Endothelial cell of umbilical vein (primary cell): ENCODE measurements at regions not wholly inside any gene's neighbourhood (a gene's known extent, or its start where the extent isn't known, plus 50 kb on each side); places are given as distances from the start of the nearest gene placed in this dataset.
"Not testable (repeated sequence)": the region's sequence is repeated elsewhere in the genome, so short reads cannot be mapped to it uniquely, and the experiment has no call there.

Experiments used
- BruUV-seq: library from RNA; stranded (reverse); fragments of 400-500 nt; replicated peaks from 2 replicates; lab custom pipeline; 2021; lab: Mats Ljungman, UMichigan
- CTCF ChIA-PET: fragments of 300-600, 350-600 bp; sonication (Branson Sonifier 250); formaldehyde crosslinking; loops from one replicate; lab custom pipeline; 2021; ENCODE audit warnings: antibody characterized with exemption, inconsistent platforms; lab: Charles Lee
- POLR2A ChIA-PET: fragments of 300-600, 350-600 bp; sonication (Branson Sonifier 250); formaldehyde crosslinking; loops from one replicate; lab custom pipeline; 2021; ENCODE audit warnings: antibody characterized with exemption, inconsistent platforms; lab: Charles Lee
- DNase-seq: peaks from one replicate; pipeline ENCODE4 v3.0.0-alpha.2; 2011; ENCODE audit warnings: low read depth, low spot score
- FAIRE-seq: peaks from 2 replicates; lab custom pipeline; 2011; peaks lifted over from hg19 to GRCh38; lab: Jason Lieb, UNC
- H2AFZ ChIP-seq: 2 replicates; pipeline ENCODE4 v1.6.0; 2012; ENCODE audit warnings: low read depth, low read length, control low read depth, inconsistent platforms
- H3K27ac ChIP-seq: 2 replicates; pipeline ENCODE4 v1.5.1; 2011; ENCODE audit warnings: low read depth, mild to moderate bottlenecking, control low read depth, low read length, moderate library complexity; ENCODE audit not compliant: insufficient read depth
- H3K27me3 ChIP-seq, 2 experiments: 2 replicates each; pipeline versions ENCODE4 v1.6.0 to v1.6.1; 2011; ENCODE audit warnings: low read length in 2 of 2, mixed read lengths in 1 of 2; ENCODE audit not compliant: control insufficient read depth in 2 of 2, insufficient read depth in 2 of 2
- H3K36me3 ChIP-seq, 2 experiments: 2 replicates in 1 of 2; 3 replicates in 1 of 2; pipeline ENCODE4 v1.5.1; 2011; ENCODE audit warnings: low read length in 2 of 2, mild to moderate bottlenecking in 1 of 2, moderate library complexity in 1 of 2; ENCODE audit not compliant: control insufficient read depth in 2 of 2, insufficient read depth in 2 of 2; ENCODE audit errors: extremely low read depth in 1 of 2
- H3K4me1 ChIP-seq: 3 replicates; pipeline ENCODE4 v1.5.1; 2011; ENCODE audit warnings: mild to moderate bottlenecking, low read length; ENCODE audit not compliant: control insufficient read depth, insufficient read depth; ENCODE audit errors: extremely low read depth
- H3K4me2 ChIP-seq: 2 replicates; pipeline ENCODE4 v1.6.1; 2011; ENCODE audit warnings: low read length, control low read depth, mixed read lengths; ENCODE audit not compliant: insufficient read depth
- H3K4me3 ChIP-seq, 3 experiments: fragments of 200-600 bp in 1 of 3; sonication (generic), shearing (Covaris generic) in 1 of 3; replicated peaks in 1 of 3; 2 replicates each; pipeline ENCODE4 v1.5.1; 2011 to 2016; ENCODE audit warnings: control low read depth in 3 of 3, low read length in 3 of 3, mild to moderate bottlenecking in 2 of 3, inconsistent platforms in 1 of 3, low read depth in 1 of 3, moderate library complexity in 1 of 3; ENCODE audit not compliant: insufficient read depth in 1 of 3
- H3K79me2 ChIP-seq: 2 replicates; pipeline ENCODE4 v1.6.0; 2012; ENCODE audit warnings: low read length, inconsistent platforms; ENCODE audit not compliant: control insufficient read depth, insufficient read depth
- H3K9ac ChIP-seq: replicated peaks from 2 replicates; pipeline ENCODE3; 2011; ENCODE audit warnings: low read length, control low read depth; ENCODE audit not compliant: insufficient read depth; ENCODE audit errors: extremely low read depth
- H3K9me1 ChIP-seq: replicated peaks from 3 replicates; pipeline ENCODE4 v1.6.0; 2011; ENCODE audit warnings: mild to moderate bottlenecking, low read length; ENCODE audit not compliant: control insufficient read depth, insufficient read depth; ENCODE audit errors: extremely low read depth
- H3K9me3 ChIP-seq: replicated peaks from 2 replicates; pipeline ENCODE4 v1.5.1; 2012; ENCODE audit warnings: low read length, inconsistent platforms; ENCODE audit not compliant: control insufficient read depth, insufficient read depth
- H4K20me1 ChIP-seq: replicated peaks from 2 replicates; pipeline ENCODE3; 2011; ENCODE audit warnings: mild to moderate bottlenecking, low read length; ENCODE audit not compliant: control insufficient read depth, insufficient read depth; ENCODE audit errors: extremely low read depth
- FOS ChIP-seq: IDR thresholded peaks from 2 replicates; pipeline ENCODE4 v1.6.1; 2011; ENCODE audit warnings: mild to moderate bottlenecking, low read length, moderate library complexity, borderline replicate concordance; ENCODE audit not compliant: insufficient read depth
- GATA2 ChIP-seq: IDR thresholded peaks from 2 replicates; pipeline ENCODE4 v1.7.0; 2011; ENCODE audit warnings: low read depth, mild to moderate bottlenecking, moderate library complexity, mixed read lengths, low read length; ENCODE audit not compliant: insufficient read length, insufficient read depth
- POLR2AphosphoS5 ChIP-seq: IDR thresholded peaks from 2 replicates; pipeline ENCODE4 v1.6.1; 2012; ENCODE audit warnings: low read depth, mild to moderate bottlenecking, control low read depth, low read length, moderate library complexity; ENCODE audit not compliant: insufficient read depth
- dilution Hi-C: fragments of 300-500 bp; cut with MboI; formaldehyde crosslinking; loops from one replicate; pipeline ENCODE4 v1.15.0; 2019; ENCODE audit warnings: low sequenced_read_pairs; ENCODE audit not compliant: extremely low pct_ligation_motif_present
- intact Hi-C: fragments of 100-400 bp; cut with micrococcal nuclease; formaldehyde crosslinking; loops from one replicate; pipeline ENCODE4 v1.10.0; 2022

DNA sequence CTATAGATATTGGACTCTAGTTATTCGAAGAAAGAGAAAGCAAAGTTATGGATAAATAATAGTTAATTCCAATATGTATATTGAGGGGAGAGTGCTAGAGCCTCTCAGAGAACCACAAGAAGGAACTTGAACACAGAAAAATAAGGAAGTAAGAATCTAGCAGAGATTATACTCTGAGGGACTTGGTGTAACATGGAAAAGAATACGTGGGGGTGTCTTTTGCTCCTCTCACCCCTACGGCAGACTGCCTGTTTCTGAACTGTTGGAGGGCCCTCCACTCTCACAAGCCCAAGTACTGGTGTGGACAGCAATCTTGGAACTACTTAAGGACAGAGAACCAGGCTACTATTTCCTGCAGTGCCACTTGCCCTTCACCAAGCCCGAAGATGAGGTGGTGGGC is 1174.4 kb upstream of the PCDH10 start:
- Histone ChIP-seq H3K9ac (no peak overlapping the region), H3K4me3 (peak overlapping the region in 2 of 3 experiments; percentile 36 to 54), H3K36me3 (no peaks in the 10 kb centered on the region), H3K9me3 (no peaks in the 10 kb centered on the region), H2AFZ (peak overlapping the region; percentile 15), H3K27me3 (no peaks in the 10 kb centered on the region), H3K9me1 (no peaks in the 10 kb centered on the region), H3K4me2 (peak overlapping the region; percentile 55), H3K4me1 (no peaks in the 10 kb centered on the region), H3K27ac (no peak overlapping the region), H4K20me1 (no peaks in the 10 kb centered on the region), H3K79me2 (no peaks in the 10 kb centered on the region)
- DNase-seq (no peak), FAIRE-seq (no peak)
- no peak for TF ChIP-seq FOS
- no peak for TF ChIP-seq POLR2AphosphoS5
- TF ChIP-seq GATA2, result no peak
- ChIA-PET CTCF (no interaction called here), POLR2A (no interaction called here)
- intact Hi-C loops (no loop called here), dilution Hi-C loops (no loop called here)
- BruUV-seq, result no TSS peak

DNA sequence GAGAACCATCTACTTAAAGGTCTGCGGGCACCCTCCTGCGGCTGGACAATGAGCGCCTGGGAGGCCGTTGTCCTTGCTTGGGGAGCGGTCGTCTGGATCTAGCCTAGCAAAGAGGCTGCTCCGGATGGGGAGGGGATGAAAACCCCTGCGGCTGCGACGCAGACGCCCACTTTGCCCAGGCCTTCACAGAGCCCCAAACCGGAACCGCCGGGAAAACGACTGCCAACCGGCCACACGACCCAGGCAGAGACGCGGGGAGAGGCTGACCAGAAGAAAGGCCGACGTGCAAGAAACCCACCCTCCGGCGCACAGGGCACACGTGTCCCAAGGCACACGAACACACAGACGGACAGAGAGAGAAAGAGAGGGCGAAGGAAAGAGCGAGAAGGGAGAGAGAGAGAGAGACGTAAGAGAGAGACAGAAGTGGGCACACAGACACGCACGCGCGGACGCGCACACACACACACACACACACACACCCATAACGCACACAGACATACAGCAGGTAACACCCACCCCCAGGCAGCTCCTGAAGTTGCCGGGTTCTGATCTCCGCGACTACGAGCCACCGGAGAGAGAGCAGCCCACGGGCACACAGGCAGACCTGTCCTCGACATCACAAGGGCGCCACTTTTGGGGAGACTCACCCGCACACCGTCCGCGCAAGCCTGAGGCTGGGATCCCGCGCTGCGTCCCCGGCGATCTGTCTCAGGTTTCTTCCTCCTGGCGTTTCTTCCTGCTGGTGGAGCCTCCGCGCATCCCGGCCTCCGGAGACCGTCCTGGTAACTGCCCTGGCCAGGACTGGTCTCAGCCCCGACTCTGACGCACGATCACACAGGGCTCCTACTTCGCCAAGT is 1173.6 kb upstream of the PCDH10 start:
- H4K20me1 ChIP-seq, dilution Hi-C loops, H3K4me1 ChIP-seq, H3K9ac ChIP-seq, H3K36me3 ChIP-seq, intact Hi-C loops, POLR2A ChIA-PET, H3K9me3 ChIP-seq, H3K79me2 ChIP-seq, H3K27me3 ChIP-seq, CTCF ChIA-PET, H3K9me1 ChIP-seq, FAIRE-seq: not testable (repeated sequence)
- peak overlapping the region in 2 of 3 experiments; percentile 36 to 54 for H3K4me3 ChIP-seq
- peak overlapping the region; percentile 85 for H2AFZ ChIP-seq
- BruUV-seq, result TSS peak; percentile 52
- DNase-seq, result peak; percentile 7
- peak overlapping the region; percentile 24 for H3K4me2 ChIP-seq
- H3K27ac ChIP-seq, result peak overlapping the region; percentile 18

- H3K4me1 ChIP-seq, intact Hi-C loops: not testable (repeated sequence)
These were observed 1172.7 kb upstream of the PCDH10 start for GRCh38 chr4:131976133-131977002.

More at GRCh38 chr4:131976133-131977002, 1172.7 kb upstream of the PCDH10 start:
- H2AFZ ChIP-seq, H3K79me2 ChIP-seq, H3K9me3 ChIP-seq, H3K36me3 ChIP-seq, dilution Hi-C loops, FAIRE-seq, H4K20me1 ChIP-seq, BruUV-seq, CTCF ChIA-PET, H3K27ac ChIP-seq, H3K9ac ChIP-seq, H3K4me2 ChIP-seq, H3K27me3 ChIP-seq, POLR2A ChIA-PET, H3K9me1 ChIP-seq, DNase-seq: not testable (repeated sequence)
- H3K4me3 ChIP-seq, result peak overlapping the region in 2 of 3 experiments; percentile 36 to 50
